Skin epidermis (tissue), 12 donors: ENCODE measurements at regions not wholly inside any gene's neighbourhood (a gene's known extent, or its start where the extent isn't known, plus 50 kb on each side); places are given as distances from the start of the nearest gene placed in this dataset.

Source experiments
- H3K27ac ChIP-seq, 21 experiments: fragments of 200-600 bp; sonication (generic) in 11 of 21; one replicate each; pipeline ENCODE4 v1.5.0; 2020; ENCODE audit warnings: mild to moderate bottlenecking in 3 of 21, inconsistent platforms in 2 of 21, moderate library complexity in 2 of 21
- H3K4me3 ChIP-seq, 7 experiments: fragments of 200-600 bp; sonication (generic) in 2 of 7; one replicate each; pipeline ENCODE4 v1.5.0; 2020; ENCODE audit warnings: inconsistent platforms in 2 of 7, mild to moderate bottlenecking in 2 of 7, moderate library complexity in 1 of 7

GRCh38 chr5:74412066-74412465, 228.5 kb downstream of the ENC1 start:
- H3K4me3 ChIP-seq: no peak overlapping the region

GRCh38 chr5:74409712-74410111, 230.8 kb downstream of the ENC1 start:
- H3K27ac ChIP-seq: no peak overlapping the region
- no peak overlapping the region for H3K4me3 ChIP-seq

More at GRCh38 chr5:74412066-74412465, 228.5 kb downstream of the ENC1 start:
- H3K27ac ChIP-seq: no peak overlapping the region

GRCh38 chr5:74409166-74409706, 231.3 kb downstream of the ENC1 start:
- Histone ChIP-seq H3K27ac (no peak overlapping the region), H3K4me3 (no peak overlapping the region)

- no peak overlapping the region for H3K27ac ChIP-seq
- H3K4me3 ChIP-seq: no peak overlapping the region
These were observed 232.1 kb downstream of the ENC1 start for GRCh38 chr5:74408150-74409043.

GRCh38 chr5:74407701-74408100, 232.8 kb downstream of the ENC1 start:
- Histone ChIP-seq H3K4me3 (no peak overlapping the region), H3K27ac (no peak overlapping the region)

GRCh38 chr5:74406844-74407243, 233.7 kb downstream of the ENC1 start:
- Histone ChIP-seq H3K27ac (no peak overlapping the region), H3K4me3 (no peak overlapping the region)

DNA sequence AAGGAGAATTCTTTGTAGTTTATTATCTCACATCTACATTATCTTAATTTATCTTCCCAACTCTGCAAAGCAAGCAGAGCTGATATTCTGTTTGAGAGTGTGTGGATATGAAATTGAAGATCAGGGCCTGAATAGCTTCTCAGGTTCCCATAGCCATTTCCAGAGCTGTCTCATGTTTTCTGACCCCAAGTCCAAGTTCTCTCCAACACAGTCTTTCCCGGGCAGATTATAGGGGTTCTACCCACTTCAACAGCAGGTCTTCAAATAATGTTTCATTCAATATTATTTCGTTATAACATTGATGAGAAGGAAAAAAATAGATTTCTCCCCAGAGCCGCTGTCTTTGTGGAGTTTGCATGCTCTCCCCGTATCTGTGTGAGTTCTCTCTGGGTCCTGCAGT, 234.9 kb downstream of the ENC1 start:
- H3K27ac ChIP-seq: no peak overlapping the region
- no peak overlapping the region for H3K4me3 ChIP-seq

DNA sequence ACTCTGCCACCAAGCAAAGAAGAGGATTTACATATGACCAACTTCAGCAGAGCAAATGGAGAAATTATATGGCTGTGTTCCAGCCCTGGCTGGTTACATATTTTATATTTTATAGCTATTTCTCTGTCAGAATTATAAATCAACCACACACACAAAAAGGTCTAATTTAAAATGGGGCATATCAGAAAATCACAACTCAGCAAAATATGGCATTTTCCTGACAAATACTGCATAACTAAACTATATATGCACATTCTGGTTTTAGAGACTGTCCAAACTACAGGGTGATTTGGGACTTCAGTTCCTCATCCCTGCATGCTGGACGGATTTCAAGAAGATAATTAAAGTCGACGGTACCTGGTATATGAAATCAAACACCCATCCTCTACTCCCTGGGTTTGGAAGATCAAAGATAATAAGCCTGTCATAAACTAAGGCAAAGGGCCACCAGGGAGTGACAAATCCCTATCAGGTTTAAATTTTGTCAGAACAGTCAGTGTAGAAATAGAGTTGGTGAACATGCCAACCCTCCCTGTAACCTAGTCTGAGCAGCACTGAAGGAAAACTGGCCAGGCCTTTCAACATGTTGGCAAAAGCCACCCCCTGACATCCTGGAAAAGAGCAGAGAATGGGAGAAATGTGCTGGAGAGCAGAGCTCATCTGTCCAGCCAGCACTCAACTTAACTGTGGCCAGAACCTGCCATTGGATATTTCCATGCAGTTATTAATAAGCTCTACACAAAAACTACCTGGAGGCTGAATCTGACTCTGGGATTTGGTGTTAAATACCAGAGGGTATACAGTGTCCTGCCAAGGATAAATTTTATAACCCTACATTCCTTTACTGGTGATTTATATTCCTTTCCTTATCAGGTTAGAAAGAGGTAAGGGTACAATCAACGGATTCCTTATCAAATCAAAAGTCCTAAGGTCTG, 235.7 kb downstream of the ENC1 start:
- H3K27ac ChIP-seq: no peak overlapping the region
- no peak overlapping the region for H3K4me3 ChIP-seq

DNA sequence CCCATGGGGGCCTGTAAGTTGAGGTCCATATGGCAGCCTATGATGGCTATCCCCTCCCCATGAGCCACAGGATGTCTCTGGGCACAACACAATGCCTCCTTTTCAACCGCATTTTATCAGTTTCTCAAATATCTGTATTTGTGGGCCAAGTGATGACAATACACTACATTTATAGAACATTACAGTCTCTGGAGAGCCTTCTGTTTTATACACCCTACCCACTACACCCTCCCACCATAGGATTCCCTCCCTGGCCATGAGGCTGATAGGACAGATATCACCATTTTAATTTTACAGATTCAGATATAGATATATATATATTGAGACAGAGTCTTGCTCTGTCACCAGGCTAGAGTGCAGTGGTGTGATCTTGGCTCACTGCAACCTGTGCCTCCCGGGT, 236.8 kb downstream of the ENC1 start:
- Histone ChIP-seq H3K27ac (no peak overlapping the region), H3K4me3 (no peak overlapping the region)

- H3K27ac ChIP-seq: no peak overlapping the region
- H3K4me3 ChIP-seq: no peak overlapping the region
These were observed 238.0 kb downstream of the ENC1 start for GRCh38 chr5:74402553-74402952.

DNA sequence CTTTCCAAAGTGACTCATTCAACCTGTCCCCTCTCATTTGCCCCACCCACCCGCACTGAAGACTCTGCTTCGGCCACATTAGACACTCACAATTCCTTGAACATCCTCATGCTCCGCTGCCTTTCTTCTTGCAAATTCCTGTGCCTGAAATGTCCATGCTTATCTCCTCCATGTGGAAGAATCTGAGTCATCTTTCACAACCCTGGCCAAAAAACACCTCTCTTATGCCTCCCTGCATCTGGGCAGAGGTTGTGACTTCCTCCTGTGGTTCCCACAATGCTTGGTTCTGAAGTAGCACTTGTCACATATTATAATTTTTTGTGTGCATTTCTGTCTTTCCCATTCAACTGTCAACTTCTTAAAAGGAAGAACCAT, 238.6 kb downstream of the ENC1 start:
- H3K4me3 ChIP-seq: no peak overlapping the region
- H3K27ac ChIP-seq: no peak overlapping the region

DNA sequence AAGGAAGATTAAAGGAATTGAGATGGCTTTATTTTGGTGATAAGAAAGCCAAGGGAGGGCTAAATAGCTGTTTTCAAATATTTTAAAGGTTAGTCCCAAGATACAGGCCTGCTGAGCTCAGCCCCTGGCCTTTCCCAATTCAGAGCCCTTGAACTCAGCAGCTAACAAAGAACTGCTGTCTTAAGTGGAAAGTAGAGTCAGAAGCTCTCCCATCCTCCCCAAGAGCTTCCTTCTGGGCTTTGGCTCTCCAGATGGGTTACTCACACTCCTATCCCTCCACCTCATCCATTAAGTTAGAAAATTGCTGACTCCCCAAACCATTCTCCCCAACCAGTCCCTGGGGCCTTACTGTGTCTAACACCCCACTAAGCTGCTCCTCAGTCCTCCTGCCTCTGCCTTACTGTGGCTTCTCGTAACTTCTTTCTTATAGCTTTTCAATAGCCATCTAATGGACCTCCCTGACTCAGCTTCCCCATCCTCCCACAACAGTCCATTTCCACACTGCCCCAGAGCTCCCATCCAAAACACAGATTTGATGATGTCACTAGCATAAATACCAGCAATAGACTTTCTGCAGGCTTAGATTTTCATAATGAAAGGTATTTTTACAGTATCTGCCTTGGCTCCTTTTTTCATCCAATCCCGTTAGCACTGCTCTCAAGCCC, 239.1 kb downstream of the ENC1 start:
- no peak overlapping the region for H3K4me3 ChIP-seq
- no peak overlapping the region for H3K27ac ChIP-seq

DNA sequence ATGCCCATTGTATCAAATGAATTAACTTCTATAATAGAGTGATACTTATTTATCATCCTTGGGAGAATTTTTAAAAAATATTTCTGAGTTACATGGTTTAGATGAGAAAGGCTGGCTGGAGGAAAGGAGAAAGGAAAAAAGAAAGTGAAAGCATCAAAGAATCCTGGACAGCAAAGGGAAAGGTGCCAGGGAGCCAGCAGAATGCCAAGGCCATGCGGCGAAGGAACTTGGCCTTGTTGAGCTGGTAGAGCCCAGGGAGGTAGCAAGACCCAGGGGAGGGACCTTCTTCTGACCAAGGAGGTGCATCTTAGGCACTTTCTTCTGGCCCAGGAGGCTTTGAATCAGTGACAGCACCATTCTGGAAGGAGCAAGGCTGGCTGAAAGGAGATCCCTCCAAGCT, 240.5 kb downstream of the ENC1 start:
- Histone ChIP-seq H3K27ac (no peak overlapping the region), H3K4me3 (no peak overlapping the region)

GRCh38 chr5:74396913-74397622, 243.5 kb downstream of the ENC1 start:
- H3K27ac ChIP-seq: no peak overlapping the region
- H3K4me3 ChIP-seq: no peak overlapping the region

- Histone ChIP-seq H3K4me3 (no peak overlapping the region), H3K27ac (peak overlapping the region in 6 of 21 experiments; percentile 11 to 40 (median 28))
These were observed 245.3 kb downstream of the ENC1 start for GRCh38 chr5:74394916-74395880.

- H3K27ac ChIP-seq: peak overlapping the region in 2 of 21 experiments; percentile 3 to 38
- no peak overlapping the region for H3K4me3 ChIP-seq
These were observed 246.0 kb downstream of the ENC1 start for GRCh38 chr5:74394528-74394915.

- H3K4me3 ChIP-seq: no peak overlapping the region
- no peak overlapping the region for H3K27ac ChIP-seq
These were observed 246.6 kb downstream of the ENC1 start for GRCh38 chr5:74393943-74394342.

DNA sequence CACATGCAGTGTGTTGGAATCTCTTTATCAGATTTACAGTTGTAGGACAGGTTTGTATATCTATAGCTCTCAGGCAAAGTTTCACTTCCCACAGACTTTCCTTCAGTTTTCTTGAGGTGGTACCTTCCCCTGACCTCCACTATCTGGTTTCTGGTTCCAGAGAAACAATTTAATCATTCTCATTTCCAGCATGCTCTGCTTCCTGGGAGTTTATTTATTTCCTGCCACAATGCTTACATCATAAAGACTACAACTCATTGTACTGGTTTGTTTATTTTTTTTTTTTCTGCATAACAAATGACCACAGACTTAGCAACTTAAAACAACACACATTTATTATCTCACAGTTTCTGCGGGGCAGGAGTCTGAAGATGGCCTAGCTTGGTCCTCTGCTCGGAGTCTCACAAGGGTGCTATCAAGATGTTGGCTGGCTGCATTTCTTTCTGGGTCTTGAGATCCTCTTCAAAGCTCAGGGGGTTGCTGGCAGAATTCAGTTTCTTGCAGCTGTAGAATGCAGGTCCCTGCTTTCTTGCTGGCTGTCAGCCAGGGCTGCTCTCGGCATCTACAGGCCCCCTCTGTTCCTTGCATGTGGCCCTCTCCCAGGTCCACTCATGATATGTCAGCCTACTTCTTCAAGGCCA, 247.7 kb downstream of the ENC1 start:
- no peak overlapping the region for H3K27ac ChIP-seq

More for the DNA sequence above, 247.7 kb downstream of the ENC1 start:
- H3K4me3 ChIP-seq: no peak overlapping the region
